ENCODE measurements at regions not wholly inside any gene's neighbourhood (a gene's known extent, or its start where the extent isn't known, plus 50 kb on each side); places are given as distances from the start of the nearest gene placed in this dataset.
"Not testable (repeated sequence)": the region's sequence is repeated elsewhere in the genome, so short reads cannot be mapped to it uniquely, and the experiment has no call there.

DNA sequence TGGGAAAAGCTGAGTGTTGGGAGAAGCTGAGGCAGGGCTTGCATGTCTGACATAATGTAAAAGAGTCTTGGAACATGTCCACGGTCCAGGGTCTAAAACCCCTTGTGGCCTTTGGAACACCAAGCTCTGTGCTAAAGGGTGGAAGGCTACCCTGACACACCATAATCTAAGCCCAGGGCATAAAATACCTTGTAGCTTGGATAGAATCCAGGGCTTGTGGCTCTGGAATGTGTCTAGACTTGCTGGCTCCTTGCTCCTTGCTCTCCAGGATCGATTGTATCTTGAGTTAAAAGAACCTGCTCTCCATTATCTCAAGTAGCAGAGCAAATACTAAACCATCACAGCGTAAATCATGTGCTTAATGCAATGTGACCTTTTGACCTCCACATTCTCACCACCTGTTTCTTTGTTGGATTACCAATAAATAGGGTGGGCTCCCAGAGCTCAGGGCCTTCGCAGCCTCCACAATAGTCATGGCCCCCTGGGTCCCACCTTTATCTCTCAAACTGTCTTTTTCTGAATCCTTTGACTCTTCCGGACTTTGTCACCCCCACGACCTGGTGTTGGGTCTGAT lies 232.6 kb upstream of the CHORDC1 start:
- not testable (repeated sequence) for DNase-seq

DNA sequence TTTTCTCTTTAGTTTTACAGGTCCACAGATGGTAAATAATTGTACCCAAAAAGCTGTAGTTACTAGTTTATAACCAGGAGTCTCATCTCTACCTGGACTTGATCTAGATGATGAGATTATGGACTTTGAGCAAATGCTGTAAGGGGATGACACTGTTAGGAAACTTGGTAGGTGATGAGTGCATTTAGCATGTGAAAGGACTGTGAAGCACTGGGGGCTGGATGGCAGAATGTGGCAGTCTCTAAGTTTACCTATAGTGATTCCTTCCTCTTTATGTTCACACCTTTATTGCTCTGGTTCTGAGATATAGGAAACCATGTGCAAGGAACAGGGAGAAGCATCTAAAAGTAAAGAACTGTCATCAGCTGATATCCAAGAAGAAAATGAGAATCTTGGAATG lies 230.7 kb upstream of the CHORDC1 start:
- no peak for DNase-seq

DNA sequence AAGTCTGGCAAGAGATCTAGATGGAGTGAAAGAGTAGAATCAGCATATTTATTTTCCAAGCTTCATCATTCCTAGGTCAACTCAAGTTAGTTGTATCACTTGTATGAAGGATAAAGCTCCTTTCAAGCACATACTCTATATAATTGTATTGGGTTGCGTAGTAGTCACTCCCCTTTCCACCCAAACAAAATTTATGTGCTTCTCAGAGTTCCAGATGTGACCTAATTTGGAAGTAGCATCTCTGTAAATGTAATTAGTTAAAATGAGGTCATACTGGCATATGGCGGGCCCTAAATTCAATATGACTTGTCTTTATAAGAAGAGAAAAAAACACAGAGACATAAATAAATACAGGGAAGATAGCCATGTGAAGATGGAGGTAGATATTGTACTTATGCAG lies 226.8 kb upstream of the CHORDC1 start:
- DNase-seq: no peak

DNA sequence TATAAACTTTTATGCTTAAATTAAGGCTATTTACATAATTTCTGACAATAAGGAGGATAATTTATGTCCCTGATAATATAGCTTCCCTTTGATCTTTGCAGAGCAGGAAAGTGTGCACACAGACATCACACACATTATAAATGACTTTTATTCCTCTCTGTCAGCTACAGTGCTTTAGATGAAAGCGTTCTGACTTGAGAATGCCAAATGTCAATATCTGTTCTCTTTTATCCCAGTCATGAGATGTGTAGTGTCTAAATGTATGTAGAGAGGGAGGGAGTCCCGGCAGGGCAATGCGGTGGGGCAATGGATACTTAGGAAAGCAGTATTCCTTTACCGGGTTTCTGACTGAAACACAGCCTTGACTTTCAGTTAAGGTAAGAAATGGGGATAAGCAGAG lies 225.4 kb upstream of the CHORDC1 start:
- no peak for DNase-seq

DNA sequence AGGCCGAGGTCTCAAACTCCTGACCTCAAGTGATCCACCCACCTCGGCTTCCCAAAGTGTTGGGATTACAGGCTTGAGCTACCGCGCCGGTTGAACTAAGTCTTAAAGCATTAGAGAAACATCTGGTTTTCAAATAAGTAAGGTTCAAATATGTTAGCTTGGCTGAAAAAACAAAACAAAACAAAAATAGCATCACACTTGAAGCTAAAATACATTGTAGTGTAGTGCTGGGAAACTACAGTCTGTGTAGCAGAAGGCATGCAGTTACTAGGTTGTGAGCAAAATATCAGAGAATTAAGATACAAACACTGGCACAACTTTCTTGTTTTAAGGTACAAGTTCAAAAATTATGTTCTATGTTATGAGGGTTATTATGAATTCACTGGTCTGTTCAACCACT lies 224.8 kb upstream of the CHORDC1 start:
- DNase-seq: no peak

DNA sequence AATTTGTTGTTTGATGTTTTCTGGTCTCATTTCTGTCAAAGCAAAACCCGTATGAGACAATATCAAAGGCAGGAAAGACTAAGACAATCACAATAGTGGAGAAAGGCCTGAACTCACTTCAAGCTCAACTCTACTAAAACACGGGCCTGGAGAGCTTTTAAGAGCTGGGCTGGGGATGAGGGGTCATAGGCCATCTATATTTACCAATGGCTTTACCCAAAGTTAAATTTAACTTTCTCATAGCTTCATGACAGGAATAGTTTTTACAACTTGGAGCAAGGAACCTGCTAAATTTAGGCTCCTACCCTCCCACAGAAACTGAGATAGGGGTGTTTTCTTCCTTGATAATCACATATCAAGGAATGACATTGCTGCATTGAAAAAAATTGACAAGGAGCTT lies 223.4 kb upstream of the CHORDC1 start:
- DNase-seq: no peak

DNA sequence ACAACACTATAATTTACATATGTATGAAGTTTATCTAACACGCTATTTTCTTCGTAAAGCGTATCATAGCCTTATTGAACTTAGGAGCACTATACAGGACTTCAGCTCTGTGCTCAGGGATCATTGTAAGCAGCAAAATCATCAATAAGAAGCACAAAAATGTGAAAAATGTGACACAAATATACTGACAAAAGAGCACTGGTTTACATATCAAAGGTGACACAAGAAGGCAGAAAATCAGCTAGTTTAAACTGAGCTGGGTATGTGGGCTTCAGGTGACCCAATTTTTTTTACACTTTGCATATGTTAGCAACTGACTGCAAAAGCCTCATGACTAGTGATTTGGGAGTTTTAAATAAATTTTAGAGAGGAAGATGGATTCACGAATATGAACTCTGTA lies 215.2 kb upstream of the CHORDC1 start:
- no peak for DNase-seq

DNA sequence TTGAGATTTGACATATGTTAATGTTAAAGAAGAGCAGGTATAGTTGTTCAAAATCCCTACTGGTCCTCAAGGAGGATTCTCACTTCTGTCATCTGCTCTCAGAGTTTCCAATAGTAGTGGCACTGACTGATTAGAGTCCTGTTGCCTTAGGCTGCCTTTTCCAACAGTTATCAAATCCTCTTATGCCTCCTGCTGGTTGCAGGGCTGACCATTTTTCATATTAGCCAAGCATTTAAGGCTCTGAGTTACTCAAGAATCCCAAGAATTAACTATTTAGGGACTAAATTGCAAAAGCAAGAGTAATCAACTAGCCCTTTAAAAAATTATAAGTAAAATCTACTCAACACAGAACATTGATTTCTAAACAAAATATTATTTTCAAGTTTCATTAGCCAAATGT lies 212.0 kb upstream of the CHORDC1 start:
- DNase-seq: no peak

DNA sequence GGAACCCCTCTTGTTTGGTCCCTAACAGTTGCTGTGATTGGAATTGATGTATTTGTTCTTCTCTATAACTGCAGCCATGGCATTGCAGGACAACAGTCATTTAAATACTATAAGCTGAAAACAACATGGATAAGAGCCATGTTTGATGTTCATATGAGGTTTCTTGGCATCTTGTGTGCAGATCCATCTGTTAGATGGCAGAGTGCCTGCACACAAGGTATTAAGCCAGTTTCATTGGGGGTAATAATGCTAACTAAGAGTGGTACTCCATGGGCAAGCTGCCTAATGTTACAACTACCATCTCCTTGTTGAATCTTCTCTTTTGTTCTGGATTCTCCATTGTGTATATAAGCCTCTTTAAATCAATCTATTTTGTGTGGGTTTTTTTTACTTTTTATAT lies 206.0 kb upstream of the CHORDC1 start:
- DNase-seq: no peak

DNA sequence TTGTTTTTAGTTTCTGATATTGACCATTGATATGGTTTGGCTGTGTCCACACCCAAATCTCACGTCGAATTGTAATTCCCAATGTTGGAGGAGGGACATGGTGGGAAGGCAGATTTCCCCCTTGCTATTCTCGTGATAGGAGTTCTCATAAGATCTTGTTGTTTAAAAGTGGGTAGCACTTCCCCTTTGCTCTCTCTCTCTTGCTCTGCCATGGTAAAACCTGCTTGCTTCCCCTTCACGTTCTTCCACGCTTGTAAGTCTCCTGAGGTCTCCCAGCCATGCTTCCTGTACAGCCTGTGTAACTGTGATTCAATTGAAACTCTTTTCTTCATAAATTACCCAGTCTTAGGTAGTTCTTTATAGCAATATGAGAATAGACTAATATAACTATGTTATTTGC lies 203.6 kb upstream of the CHORDC1 start:
- no peak for DNase-seq

DNA sequence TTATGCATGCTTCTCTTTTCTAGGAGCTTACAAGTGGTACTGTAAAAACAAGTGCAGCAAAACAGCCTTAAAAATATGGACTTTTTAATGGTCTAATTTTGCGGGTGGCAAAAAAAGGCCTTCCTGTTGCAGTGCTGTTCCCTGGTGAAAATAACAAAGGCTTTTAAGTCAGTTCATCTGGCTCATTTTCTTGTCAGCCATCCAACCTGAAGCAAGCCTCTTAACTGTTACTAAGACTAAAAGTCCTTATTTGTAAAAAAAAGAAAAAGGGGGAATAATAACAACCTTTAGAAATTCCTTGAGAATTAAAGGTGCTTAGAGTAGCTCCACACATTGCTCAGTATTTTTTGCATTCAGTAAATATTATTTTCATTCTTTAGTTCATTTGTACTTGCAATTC lies 200.5 kb upstream of the CHORDC1 start:
- no peak for DNase-seq

DNA sequence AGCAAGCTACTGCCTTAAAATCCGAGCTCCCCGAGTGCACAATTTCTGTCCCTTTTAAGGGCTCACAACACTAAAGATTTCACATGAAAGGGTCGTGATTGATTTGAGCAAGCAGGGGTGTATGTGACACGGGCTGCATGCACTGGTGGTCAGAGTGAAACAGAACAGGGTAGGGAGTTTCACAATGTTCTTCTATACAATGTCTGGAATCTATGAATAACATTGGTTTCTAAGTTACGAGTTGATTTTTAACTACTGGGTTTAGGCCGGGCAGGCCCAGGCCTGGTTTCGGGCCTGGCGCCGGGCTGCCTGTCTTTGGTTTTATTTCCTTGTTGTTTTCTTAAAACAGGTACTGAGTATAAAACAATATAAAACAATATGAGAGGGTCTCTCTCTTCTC lies 199.9 kb upstream of the CHORDC1 start:
- DNase-seq: not testable (repeated sequence)

DNA sequence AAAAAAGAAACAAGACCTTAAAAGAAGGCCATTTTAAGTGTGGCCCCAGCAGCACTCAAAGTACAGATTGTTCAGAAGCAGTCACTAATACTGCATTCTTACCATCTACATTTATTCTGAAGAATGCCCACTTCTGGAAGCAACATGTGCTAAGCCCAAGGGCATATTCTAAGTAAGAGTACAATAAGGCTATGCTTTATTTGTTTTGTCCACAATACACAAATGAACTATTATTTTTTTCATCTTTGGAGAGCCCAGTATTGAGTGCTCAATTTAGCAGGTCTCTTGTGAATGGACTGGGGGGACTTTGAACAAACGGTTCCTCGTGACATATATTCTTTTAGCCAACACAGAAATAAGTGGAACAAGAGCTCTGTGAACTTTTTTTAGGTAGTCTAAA lies 191.4 kb upstream of the CHORDC1 start:
- DNase-seq: no peak

DNA sequence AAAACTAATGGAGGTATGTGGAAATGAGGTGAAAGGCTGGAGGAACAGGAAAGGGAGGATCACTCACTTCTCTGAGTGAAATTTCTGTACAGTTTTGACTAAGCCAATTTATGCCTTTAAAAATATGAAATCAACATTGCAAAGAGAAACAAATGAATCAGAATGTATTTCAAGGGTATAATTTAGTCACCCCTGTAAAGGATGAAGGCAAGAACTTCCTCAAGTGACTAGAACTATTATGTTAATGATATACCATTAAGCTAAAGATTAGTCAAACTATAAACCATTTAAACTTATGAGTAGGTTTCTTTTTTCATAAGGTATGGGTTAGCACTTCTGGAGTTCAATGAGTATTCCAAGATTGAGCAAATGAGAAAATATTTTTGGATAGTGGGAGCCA lies 184.5 kb upstream of the CHORDC1 start:
- no peak for DNase-seq

DNA sequence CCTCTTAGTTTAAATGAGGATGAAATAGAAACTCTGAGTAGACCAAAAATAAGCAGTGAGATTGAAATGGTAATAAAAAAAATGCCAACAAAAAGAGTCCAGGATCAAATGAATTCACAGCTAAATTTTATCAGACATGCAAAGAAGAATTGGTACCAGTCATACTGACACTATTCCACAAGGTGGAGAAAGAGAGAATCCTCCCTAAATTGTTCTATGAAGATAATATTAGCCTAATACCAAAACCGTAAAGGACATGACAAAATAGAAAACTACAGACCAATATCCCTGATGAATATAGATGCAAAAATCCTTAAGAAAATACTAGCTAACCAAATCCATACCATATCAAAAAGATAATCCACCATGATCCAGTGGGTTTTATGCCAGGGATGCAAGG lies 169.8 kb upstream of the CHORDC1 start:
- no peak for DNase-seq

DNA sequence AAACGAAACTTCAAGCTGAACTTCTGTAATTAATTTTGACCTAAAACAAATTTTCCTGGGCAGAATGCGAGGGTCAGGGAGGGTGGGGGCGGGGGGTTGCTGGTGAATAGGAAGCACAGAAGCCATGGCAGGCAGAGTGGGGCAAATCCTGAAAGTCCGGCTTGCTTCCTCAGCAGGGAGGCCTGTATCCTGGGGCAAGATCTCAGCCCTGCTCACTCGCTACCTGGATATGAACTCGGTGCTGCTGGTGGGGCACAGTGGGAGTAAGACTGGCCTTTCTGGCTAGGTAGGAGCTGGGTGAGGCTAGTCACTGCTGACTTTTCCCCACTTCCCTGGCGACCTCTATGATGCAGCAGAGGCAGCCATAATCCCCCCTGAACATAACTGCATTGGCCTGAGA lies 168.9 kb upstream of the CHORDC1 start:
- no peak for DNase-seq

DNA sequence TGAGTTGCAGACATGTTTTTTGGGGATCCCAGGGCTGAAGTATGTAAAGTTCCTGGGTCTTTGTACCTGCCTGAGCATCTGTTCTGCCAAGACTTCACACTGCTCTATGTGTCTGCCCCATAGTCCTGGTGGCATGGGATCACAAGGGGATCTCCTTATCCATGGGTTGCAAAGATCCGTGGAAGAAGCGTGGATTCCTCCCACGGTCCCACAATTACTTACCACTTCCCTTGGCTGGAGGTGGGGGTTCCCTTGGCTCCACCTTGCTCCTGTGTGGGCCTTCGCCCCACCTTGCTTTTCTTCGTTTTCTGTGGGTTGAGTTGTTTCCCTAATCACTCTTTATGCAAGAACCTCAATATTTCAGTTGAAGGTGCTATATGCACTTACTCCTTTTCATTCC lies 157.4 kb upstream of the CHORDC1 start:
- DNase-seq: no peak

DNA sequence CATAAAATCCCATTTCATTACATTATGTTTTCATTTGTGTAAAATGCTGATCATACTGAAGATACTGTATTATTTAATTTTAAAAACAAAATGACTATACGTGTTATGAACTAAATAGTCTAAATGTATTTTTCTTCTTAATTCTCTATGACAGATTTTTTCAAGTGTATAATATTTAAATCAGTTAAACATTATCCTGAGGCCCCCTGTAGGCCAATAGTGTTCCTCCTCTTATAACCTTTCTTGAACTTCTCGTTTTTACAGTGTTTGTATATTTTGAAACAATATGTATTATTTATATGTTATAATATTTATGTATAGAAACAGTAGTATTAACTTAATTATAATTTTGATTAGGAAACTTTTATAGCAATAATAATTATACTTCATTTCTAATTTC lies 151.1 kb upstream of the CHORDC1 start:
- no peak for DNase-seq

DNA sequence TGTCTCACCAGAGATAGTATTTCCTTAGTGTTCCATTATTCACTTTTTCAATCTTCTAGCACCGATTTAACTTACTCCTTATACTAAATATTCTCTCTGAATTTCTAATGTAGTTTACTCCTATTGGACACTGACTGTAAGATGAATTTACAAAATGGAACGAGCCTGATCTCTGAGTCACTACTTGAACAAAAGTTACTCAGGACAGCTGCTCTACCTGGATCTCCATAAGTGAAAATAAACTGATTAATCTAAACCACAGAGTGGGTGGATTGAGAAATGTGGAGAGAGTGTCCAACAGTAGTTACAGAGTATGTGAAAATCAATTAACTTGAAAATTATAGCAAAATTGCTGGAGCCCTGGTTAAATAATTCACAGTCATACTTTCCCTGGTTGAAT lies 141.7 kb upstream of the CHORDC1 start:
- DNase-seq: no peak

DNA sequence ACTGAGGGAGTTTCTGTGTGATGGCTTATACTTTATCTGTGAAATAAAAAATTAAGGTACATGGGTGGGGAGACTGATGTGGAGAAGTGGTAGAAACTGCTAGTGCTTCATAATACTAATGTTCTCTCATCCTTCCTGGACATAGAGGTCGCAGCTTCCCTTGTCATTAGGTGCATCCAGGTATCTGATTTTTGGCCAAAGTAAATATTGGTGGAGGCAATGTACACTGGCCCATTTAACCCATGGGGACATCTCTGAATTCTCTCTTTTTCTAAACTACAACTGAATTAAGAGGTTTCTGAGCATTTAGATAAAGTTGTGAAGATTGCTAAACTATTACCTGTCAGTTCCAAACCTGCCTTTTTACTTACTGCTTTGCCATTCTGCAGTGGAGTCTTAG lies 140.9 kb upstream of the CHORDC1 start:
- DNase-seq: no peak

DNA sequence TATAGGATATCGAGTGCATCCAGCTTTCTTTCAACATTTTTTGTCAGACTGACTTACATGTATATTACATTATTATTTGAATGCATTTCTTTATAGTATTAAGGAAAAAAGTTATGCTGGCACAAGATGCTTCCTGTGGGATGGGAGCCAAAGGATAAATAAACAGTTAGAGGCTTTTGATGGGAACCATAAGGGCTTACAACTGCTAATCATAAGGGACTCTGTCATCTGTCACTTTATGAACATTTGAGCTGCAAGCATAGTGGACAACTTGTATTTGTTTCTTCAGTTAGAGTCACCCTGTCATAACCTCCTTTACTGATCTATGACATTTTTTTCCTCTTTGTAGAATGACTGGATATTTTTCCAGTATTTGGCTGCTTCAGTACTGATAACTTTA lies 132.4 kb upstream of the CHORDC1 start:
- DNase-seq: no peak

DNA sequence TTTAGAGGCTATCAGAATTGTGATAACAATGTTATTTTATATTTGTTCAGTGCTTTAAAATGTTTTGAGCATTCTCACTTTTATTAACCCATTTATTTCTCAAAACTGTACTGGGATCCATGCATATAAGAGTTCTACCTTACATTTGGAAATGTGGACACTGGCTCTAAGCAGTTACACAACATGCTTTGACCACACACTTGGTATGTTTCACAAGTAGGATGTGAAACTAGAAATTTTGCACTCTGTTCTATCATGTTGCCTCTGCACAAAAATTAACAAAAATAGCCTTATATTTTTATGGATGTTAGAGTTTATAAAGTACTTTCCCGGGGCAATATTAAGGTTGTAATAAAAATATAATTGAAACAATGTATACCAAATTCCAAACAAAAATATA lies 126.9 kb upstream of the CHORDC1 start:
- DNase-seq: no peak

DNA sequence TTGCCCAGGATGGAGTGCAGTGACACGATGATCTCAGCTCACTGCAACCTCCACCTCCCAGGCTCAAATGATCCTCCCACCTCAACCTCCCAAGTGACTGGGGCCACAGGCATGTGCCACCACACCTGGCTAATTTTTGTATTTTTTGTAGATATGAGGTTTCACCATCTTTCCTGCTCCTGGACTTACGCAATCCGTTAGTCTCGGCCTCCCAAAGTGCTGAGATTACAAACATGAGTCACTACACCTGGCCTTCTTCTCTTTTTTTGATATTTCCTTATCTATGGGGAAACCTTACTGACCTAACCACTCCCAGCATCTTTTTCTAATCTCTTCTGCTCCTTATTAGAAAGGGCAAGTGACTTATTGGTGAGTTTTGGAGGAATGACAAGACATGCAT lies 121.7 kb upstream of the CHORDC1 start:
- no peak for DNase-seq

DNA sequence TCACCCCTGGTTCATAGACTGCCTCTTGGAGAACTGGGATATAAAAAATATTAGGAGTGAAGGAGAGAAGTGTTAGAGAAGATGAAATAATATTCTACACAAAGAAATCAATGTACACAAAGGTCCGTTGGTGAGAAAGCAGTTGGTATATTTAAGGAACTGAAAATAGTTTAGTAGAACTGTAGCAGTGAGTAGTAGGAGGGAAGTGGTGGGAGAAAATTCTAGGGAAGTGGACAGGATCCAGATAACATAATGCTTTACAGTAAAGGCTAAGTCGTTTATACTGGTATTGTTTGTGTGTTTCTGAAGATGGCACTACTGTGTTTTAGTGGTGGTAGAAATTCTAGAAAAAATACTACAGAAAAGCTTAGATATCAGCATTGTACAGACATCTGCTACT lies 120.8 kb upstream of the CHORDC1 start:
- DNase-seq: no peak

DNA sequence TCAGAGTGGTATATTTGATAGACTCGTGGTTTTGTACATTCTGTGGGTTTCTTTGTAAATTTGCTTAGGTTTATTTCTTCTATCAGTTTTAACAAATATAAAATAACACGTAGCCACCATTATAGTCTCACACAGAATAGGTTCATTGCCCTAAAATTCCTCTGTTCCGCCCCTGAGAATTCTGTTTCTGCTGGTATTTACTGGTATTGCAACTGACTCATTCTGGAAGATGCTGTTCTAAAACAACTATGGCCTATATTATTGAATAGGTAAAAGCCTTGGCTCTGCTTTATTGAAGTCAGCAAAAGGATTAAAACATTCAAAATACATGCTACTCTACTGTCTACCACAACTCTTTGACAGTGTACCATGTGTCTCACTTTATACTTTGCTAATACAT lies 119.1 kb upstream of the CHORDC1 start:
- no peak for DNase-seq

DNA sequence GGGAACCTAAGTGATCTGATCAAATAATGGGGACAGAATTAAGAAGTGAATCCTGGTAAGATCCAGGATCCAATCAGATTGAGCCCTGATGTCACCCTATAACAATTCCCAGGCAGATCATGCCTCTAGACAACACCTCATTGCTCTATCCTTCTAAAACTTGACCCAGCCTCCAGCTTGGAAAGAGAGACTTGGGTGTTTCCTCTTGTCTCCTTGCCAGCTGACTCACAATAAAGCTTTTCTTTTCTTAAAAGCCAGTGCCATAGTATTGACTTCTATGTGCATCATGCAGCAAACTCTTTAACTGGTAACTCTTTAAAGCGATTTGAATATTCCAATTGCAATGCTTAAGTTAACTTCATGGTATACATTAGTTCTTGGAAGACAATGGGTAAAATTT lies 109.6 kb upstream of the CHORDC1 start:
- no peak for DNase-seq

All from activated CD4-positive, alpha-beta T cell treated with anti-CD3 and anti-CD28 coated beads for 48 hours (primary cell).